ENCODE measurements at regions not wholly inside any gene's neighbourhood (a gene's known extent, or its start where the extent isn't known, plus 50 kb on each side); places are given as distances from the start of the nearest gene placed in this dataset.

DNA sequence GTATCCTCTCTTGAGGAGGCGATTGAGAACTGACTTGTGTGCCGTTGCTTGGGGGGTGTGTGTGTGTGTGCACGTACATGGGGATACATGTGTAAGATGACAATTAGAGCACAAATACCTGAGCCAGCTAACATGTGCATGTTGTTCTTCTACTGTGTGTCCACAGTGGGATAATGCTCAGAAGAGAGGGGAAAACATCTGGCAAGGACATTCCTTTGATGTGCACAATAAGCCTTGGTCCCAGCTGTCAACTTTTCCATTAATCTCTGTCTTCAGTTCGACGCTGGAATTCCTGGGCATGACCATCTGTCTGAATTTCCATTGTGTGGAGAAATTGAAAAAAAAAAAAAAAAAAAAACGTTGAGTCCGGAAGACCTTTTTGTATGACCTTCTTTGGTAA lies 592.0 kb upstream of the GALNTL6 start:
- TF ChIP-seq CTCF (IDR thresholded peaks at IDR 0.05; ENCODE audit: low read depth, low read length) = no peak
- DNase-seq (ENCODE audit: extremely low read depth, low read depth) = no peak

- DNase-seq (ENCODE audit: extremely low read depth, low read depth) = no peak
- TF ChIP-seq CTCF (IDR thresholded peaks at IDR 0.05; ENCODE audit: low read depth, low read length) = no peak
Measured at GRCh38 chr4:171203425-171203824, 609.8 kb upstream of the GALNTL6 start.

GRCh38 chr4:171202908-171203307 lies 610.3 kb upstream of the GALNTL6 start:
- DNase-seq (ENCODE audit: extremely low read depth, low read depth) = no peak
- TF ChIP-seq CTCF (IDR thresholded peaks at IDR 0.05; ENCODE audit: low read depth, low read length) = no peak

- no peak for DNase-seq (ENCODE audit: extremely low read depth, low read depth)
- TF ChIP-seq CTCF (IDR thresholded peaks at IDR 0.05; ENCODE audit: low read depth, low read length) = no peak
Measured at GRCh38 chr4:171186700-171187099, 626.5 kb upstream of the GALNTL6 start.

- no peak for DNase-seq (ENCODE audit: extremely low read depth, low read depth)
- TF ChIP-seq CTCF (IDR thresholded peaks at IDR 0.05; ENCODE audit: low read depth, low read length) = no peak
Measured at GRCh38 chr4:171181090-171181489, 632.1 kb upstream of the GALNTL6 start.

- no peak for TF ChIP-seq CTCF (IDR thresholded peaks at IDR 0.05; ENCODE audit: low read depth, low read length)
- DNase-seq (ENCODE audit: extremely low read depth, low read depth) = no peak
Measured at GRCh38 chr4:171170671-171171070, 642.5 kb upstream of the GALNTL6 start.

DNA sequence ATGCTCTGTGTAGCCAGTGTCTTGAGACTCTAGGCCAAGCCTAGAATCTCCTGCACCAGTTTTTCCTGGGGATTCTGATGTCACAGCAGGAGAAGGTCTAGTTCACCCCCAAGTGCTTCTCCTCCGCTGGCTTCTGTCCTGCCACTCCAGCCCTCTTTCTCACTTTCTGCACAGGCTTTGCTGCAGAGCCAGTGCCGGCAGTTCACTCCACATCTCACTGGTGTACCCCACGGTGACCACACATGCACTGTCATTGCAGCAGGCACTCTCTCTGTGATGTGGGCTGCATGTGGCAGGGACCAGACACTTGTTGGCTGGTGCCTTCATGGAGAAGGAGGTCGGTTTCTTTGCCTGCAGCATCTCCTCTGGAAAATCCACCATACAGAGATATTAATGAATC lies 643.8 kb upstream of the GALNTL6 start:
- no peak for DNase-seq (ENCODE audit: extremely low read depth, low read depth)
- no peak for TF ChIP-seq CTCF (IDR thresholded peaks at IDR 0.05; ENCODE audit: low read depth, low read length)

Data from AG09319 (cell line).